ENCODE measurements at regions not wholly inside any gene's neighbourhood (a gene's known extent, or its start where the extent isn't known, plus 50 kb on each side); places are given as distances from the start of the nearest gene placed in this dataset.
A peak's percentile ranks its signal among the peaks of the same experiment; 100 is the strongest.

DNA sequence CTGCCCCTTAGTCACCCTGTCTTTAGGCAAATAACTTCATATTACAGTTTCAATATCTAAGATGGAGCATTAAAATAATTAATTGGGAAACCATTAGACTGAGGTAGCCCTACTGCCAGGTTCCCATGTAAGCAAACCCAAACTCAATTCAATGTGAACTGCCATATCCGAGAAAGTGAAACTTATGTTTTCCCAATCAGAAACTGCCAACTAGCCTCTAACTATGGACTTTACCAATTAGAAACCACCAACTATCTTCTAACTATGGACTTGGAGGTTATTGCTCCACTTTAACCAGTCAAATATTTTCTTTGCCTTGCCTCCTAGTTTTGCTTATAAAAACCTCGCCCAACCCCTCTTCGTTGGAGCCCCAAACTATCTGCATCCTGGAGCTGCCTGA lies 218.5 kb downstream of the ENC1 start:
- Histone ChIP-seq H3K36me3 (no peaks in the 10 kb centered on the region), H3K4me3 (no peak overlapping the region), H3K4me1 (no peaks in the 10 kb centered on the region), H3K27me3 (no peaks in the 10 kb centered on the region), H3K27ac (no peak overlapping the region), H3K9me3 (no peaks in the 10 kb centered on the region)
- intact Hi-C loops (cut with DNase I): no loop called here
- ATAC-seq: no peak
- no peak for DNase-seq
- WGBS, 4 donors: 72 to 98% (median 83%) methylated on average over 3 of the region's 3 CpGs
- TF ChIP-seq, protein P1, sequence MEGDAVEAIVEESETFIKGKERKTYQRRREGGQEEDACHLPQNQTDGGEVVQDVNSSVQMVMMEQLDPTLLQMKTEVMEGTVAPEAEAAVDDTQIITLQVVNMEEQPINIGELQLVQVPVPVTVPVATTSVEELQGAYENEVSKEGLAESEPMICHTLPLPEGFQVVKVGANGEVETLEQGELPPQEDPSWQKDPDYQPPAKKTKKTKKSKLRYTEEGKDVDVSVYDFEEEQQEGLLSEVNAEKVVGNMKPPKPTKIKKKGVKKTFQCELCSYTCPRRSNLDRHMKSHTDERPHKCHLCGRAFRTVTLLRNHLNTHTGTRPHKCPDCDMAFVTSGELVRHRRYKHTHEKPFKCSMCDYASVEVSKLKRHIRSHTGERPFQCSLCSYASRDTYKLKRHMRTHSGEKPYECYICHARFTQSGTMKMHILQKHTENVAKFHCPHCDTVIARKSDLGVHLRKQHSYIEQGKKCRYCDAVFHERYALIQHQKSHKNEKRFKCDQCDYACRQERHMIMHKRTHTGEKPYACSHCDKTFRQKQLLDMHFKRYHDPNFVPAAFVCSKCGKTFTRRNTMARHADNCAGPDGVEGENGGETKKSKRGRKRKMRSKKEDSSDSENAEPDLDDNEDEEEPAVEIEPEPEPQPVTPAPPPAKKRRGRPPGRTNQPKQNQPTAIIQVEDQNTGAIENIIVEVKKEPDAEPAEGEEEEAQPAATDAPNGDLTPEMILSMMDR (IDR thresholded peaks at IDR 0.05): no peak
- TF ChIP-seq POLR2A (IDR thresholded peaks at IDR 0.05): no peak

DNA sequence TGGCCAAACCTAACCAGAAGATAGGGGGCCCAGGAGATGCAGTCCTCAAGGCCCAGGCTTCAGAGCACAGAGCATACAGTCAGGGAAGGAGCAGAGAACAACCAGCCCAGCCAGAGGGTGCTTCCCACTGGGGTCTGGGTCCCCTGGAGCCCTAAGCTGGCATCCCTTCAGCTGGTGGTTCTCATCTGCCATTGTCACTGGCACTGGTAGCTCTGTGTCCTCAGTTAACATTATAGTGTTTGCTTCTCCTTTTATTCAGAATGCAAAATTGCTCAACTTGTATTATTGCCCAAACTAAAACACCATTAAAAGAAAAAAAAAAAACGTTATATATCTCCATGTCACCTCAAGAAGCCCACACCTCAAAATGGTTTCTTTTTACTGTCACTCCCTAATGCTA lies 219.2 kb downstream of the ENC1 start:
- Histone ChIP-seq H3K36me3 (no peaks in the 10 kb centered on the region), H3K9me3 (no peaks in the 10 kb centered on the region), H3K4me1 (no peaks in the 10 kb centered on the region), H3K27me3 (no peaks in the 10 kb centered on the region), H3K4me3 (no peak overlapping the region), H3K27ac (no peak overlapping the region)
- DNase-seq (no peak), ATAC-seq (no peak)
- no peak for TF ChIP-seq POLR2A (IDR thresholded peaks at IDR 0.05)
- TF ChIP-seq, protein P1 (IDR thresholded peaks at IDR 0.05): no peak
- 64 to 74% (median 71%) methylated on average over 1 of the region's 1 CpG for WGBS, 4 donors
- intact Hi-C loops (cut with DNase I): no loop called here

DNA sequence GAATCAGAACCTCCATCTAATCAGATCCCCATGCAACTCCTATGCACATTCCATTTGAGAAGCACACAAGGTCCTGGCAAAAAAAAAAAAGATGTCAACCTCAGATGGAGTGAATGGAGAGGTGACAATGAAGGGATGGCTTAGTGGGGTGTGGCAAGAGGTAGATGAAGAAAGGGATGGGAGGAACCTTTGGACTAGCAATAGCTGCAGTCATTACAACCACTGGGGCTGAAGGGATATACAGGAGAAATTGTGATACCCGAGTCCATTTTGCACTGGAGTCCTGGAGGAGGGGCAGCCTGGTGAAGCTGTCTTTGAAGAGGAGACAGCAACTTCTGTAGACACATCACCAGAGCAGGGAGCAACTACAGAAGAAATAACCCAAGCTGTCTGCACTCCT lies 219.6 kb downstream of the ENC1 start:
- no peaks in the 10 kb centered on the region for H3K9me3 ChIP-seq
- ATAC-seq: no peak
- 37 to 95% (median 65%) methylated on average over 1 of the region's 1 CpG for WGBS, 4 donors

DNA sequence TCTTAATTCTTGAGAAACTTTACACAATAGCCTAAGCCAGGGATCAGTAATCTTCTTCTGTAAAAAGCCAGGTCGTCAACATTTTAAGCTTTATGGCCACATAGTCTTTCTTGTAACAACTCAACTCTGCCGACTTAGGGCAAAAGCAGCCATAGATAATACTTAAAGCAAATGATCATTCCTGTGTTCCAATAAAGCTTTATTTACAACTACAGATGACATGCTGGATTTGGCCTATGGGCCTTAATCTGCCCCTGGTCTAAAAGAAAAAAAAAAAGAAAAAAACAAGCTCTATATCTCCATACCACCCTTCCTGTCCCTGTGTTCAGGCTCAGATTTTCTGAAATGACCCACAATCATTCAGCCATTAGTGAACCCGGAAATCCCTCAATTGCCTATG lies 220.3 kb downstream of the ENC1 start:
- no peak for DNase-seq
- WGBS, 4 donors: 65 to 91% (median 85%) methylated on average over 3 of the region's 3 CpGs
- intact Hi-C loops (cut with DNase I): no loop called here
- no peaks in the 10 kb centered on the region for H3K36me3 ChIP-seq
- H3K27ac ChIP-seq: peak overlapping the region in 2 of 12 donors; percentile 11 to 41
- H3K4me1 ChIP-seq: peaks cover 0 to 9% (median 2%) of the 10 kb centered on the region in 12 donors
- TF ChIP-seq, protein P1 (IDR thresholded peaks at IDR 0.05): no peak
- no peak for TF ChIP-seq POLR2A (IDR thresholded peaks at IDR 0.05)
- no peak overlapping the region for H3K4me3 ChIP-seq
- no peaks in the 10 kb centered on the region for H3K27me3 ChIP-seq
- ATAC-seq: no peak
- no peaks in the 10 kb centered on the region for H3K9me3 ChIP-seq

More for the DNA sequence above, 219.6 kb downstream of the ENC1 start:
- intact Hi-C loops (cut with DNase I): no loop called here
- H3K4me3 ChIP-seq: no peak overlapping the region
- DNase-seq: no peak
- H3K27ac ChIP-seq: no peak overlapping the region
- no peaks in the 10 kb centered on the region for H3K36me3 ChIP-seq
- TF ChIP-seq POLR2A (IDR thresholded peaks at IDR 0.05): no peak
- TF ChIP-seq, protein P1 (IDR thresholded peaks at IDR 0.05): no peak
- no peaks in the 10 kb centered on the region for H3K27me3 ChIP-seq
- peaks cover 0 to 4% (median under 1%) of the 10 kb centered on the region in 12 donors for H3K4me1 ChIP-seq
